ENCODE measurements at regions not wholly inside any gene's neighbourhood (a gene's known extent, or its start where the extent isn't known, plus 50 kb on each side); places are given as distances from the start of the nearest gene placed in this dataset.

GRCh38 chr5:15263406-15263805 is 236.6 kb upstream of the FBXL7 start:
- intact Hi-C loops (cut with micrococcal nuclease) = no loop called here

- intact Hi-C loops (cut with micrococcal nuclease) = no loop called here
These were observed 238.5 kb upstream of the FBXL7 start for GRCh38 chr5:15261269-15261995.

GRCh38 chr5:15260356-15261268 is 239.4 kb upstream of the FBXL7 start:
- intact Hi-C loops (cut with micrococcal nuclease) = no loop called here

GRCh38 chr5:15256485-15256884 is 243.5 kb upstream of the FBXL7 start:
- intact Hi-C loops (cut with micrococcal nuclease) = no loop called here

GRCh38 chr5:15255576-15255975 is 244.4 kb upstream of the FBXL7 start:
- intact Hi-C loops (cut with micrococcal nuclease) = no loop called here

- intact Hi-C loops (cut with micrococcal nuclease) = no loop called here
These were observed 245.4 kb upstream of the FBXL7 start for GRCh38 chr5:15254607-15255006.

- intact Hi-C loops (cut with micrococcal nuclease) = no loop called here
These were observed 247.6 kb upstream of the FBXL7 start for GRCh38 chr5:15252331-15252730.

GRCh38 chr5:15249152-15249551 is 250.8 kb upstream of the FBXL7 start:
- intact Hi-C loops (cut with micrococcal nuclease) = no loop called here

- intact Hi-C loops (cut with micrococcal nuclease) = no loop called here
These were observed 251.2 kb upstream of the FBXL7 start for GRCh38 chr5:15248731-15249130.

GRCh38 chr5:15245913-15246312 is 254.1 kb upstream of the FBXL7 start:
- intact Hi-C loops (cut with micrococcal nuclease) = no loop called here

GRCh38 chr5:15243301-15244020 is 256.5 kb upstream of the FBXL7 start:
- intact Hi-C loops (cut with micrococcal nuclease) = no loop called here

- intact Hi-C loops (cut with micrococcal nuclease) = no loop called here
These were observed 258.7 kb upstream of the FBXL7 start for GRCh38 chr5:15241216-15241821.

- intact Hi-C loops (cut with micrococcal nuclease) = no loop called here
These were observed 262.0 kb upstream of the FBXL7 start for GRCh38 chr5:15238006-15238405.

GRCh38 chr5:15236911-15237508 is 263.0 kb upstream of the FBXL7 start:
- intact Hi-C loops (cut with micrococcal nuclease) = no loop called here

- intact Hi-C loops (cut with micrococcal nuclease) = no loop called here
These were observed 265.1 kb upstream of the FBXL7 start for GRCh38 chr5:15234911-15235310.

GRCh38 chr5:15234366-15234765 is 265.6 kb upstream of the FBXL7 start:
- intact Hi-C loops (cut with micrococcal nuclease) = no loop called here

GRCh38 chr5:15233566-15233965 is 266.4 kb upstream of the FBXL7 start:
- intact Hi-C loops (cut with micrococcal nuclease) = no loop called here

- intact Hi-C loops (cut with micrococcal nuclease) = no loop called here
These were observed 277.8 kb upstream of the FBXL7 start for GRCh38 chr5:15222156-15222555.

- intact Hi-C loops (cut with micrococcal nuclease) = no loop called here
These were observed 279.3 kb upstream of the FBXL7 start for GRCh38 chr5:15220642-15221173.

GRCh38 chr5:15215056-15215455 is 284.9 kb upstream of the FBXL7 start:
- intact Hi-C loops (cut with micrococcal nuclease) = no loop called here

- intact Hi-C loops (cut with micrococcal nuclease) = no loop called here
These were observed 286.0 kb upstream of the FBXL7 start for GRCh38 chr5:15214010-15214409.

Measured in T-helper 1 cell treated with Interleukin-12 subunit alpha and Interleukin-12 subunit beta and Interleukin-4 antibody, amounts not matched to agents 30 ng/mL and 1 ng/mL, for 36 hours (primary cell).